GM10266 (cell line): ENCODE measurements at regions not wholly inside any gene's neighbourhood (a gene's known extent, or its start where the extent isn't known, plus 50 kb on each side); places are given as distances from the start of the nearest gene placed in this dataset.

Experiments
- DNase-seq: peaks from one replicate; pipeline ENCODE4 v3.0.0; 2012; ENCODE audit errors: extremely low spot score
- TF ChIP-seq, protein P1 (sequence below): IDR thresholded peaks from 2 replicates; pipeline ENCODE4 v1.5.1; 2012; ENCODE audit warnings: mild to moderate bottlenecking, low read depth; ENCODE audit not compliant: control insufficient read depth, insufficient read depth; ENCODE audit errors: missing control alignments

- TF ChIP-seq, protein P1, sequence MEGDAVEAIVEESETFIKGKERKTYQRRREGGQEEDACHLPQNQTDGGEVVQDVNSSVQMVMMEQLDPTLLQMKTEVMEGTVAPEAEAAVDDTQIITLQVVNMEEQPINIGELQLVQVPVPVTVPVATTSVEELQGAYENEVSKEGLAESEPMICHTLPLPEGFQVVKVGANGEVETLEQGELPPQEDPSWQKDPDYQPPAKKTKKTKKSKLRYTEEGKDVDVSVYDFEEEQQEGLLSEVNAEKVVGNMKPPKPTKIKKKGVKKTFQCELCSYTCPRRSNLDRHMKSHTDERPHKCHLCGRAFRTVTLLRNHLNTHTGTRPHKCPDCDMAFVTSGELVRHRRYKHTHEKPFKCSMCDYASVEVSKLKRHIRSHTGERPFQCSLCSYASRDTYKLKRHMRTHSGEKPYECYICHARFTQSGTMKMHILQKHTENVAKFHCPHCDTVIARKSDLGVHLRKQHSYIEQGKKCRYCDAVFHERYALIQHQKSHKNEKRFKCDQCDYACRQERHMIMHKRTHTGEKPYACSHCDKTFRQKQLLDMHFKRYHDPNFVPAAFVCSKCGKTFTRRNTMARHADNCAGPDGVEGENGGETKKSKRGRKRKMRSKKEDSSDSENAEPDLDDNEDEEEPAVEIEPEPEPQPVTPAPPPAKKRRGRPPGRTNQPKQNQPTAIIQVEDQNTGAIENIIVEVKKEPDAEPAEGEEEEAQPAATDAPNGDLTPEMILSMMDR = no peak
These were observed 153.9 kb upstream of the RTL1 start for GRCh38 chr14:101057394-101057793.

GRCh38 chr14:101058571-101058970 lies 155.0 kb upstream of the RTL1 start:
- TF ChIP-seq, protein P1 = no peak
- no peak for DNase-seq

More at GRCh38 chr14:101057394-101057793, 153.9 kb upstream of the RTL1 start:
- no peak for DNase-seq

GRCh38 chr14:101060171-101060601 lies 156.7 kb upstream of the RTL1 start:
- DNase-seq = no peak
- TF ChIP-seq, protein P1 = no peak

DNA sequence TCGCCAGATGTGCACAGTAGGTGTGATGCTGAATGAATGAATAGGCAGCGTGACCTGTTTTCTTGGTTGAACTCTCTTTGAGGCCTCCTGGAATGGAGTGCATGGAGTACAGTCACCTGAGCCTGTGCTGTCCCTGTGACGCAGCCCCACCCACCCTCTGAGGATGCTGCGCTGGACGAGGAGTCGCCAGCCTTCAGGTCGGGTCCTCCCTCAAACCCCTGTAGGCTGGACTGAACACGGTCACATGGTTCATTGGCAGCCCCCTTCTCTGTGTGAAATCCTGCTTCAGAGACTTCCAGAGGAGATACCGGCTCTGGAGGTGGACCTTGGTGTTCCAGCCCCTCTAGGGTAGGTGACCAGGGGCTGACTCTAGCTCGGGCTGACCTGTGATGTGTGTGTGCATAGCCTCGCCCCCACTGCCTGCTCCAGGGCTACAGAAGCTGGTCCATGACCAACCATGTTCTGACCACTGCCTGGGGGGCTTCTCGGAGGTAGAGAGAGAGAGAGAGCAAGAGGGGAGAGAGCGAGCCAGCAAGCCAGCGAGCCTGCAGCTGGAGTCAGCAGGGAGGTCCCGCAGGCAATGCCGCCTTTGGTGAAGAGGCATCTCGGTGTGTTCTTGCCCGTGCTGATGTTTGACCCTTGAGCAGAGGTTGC lies 158.0 kb upstream of the RTL1 start:
- TF ChIP-seq, protein P1 = no peak
- DNase-seq = no peak

DNA sequence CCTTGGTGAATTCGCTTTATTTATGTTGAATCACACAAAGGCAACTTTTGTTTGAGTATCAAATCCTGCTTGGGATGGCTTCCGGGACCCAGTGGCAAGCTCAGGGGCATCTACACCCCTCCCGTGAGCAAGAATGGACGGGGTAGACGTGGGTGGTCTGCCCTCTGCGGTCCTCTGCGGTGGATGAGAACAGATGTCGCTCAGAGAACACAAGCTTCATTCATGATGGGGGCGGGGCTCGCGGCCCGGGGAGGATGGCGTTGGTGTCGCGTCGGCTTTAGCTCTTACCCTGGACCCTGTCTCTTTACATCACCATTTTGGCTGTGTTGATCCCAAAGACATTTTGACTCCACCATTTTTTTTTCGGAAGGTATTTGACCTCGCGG lies 158.5 kb upstream of the RTL1 start:
- TF ChIP-seq, protein P1 = no peak
- no peak for DNase-seq

GRCh38 chr14:101062601-101063000 lies 159.1 kb upstream of the RTL1 start:
- TF ChIP-seq, protein P1 = no peak
- DNase-seq = no peak

- TF ChIP-seq, protein P1 = no peak
- DNase-seq = no peak
These were observed 159.6 kb upstream of the RTL1 start for GRCh38 chr14:101063121-101063520.
